ENCODE measurements at regions not wholly inside any gene's neighbourhood (a gene's known extent, or its start where the extent isn't known, plus 50 kb on each side); places are given as distances from the start of the nearest gene placed in this dataset.

DNA sequence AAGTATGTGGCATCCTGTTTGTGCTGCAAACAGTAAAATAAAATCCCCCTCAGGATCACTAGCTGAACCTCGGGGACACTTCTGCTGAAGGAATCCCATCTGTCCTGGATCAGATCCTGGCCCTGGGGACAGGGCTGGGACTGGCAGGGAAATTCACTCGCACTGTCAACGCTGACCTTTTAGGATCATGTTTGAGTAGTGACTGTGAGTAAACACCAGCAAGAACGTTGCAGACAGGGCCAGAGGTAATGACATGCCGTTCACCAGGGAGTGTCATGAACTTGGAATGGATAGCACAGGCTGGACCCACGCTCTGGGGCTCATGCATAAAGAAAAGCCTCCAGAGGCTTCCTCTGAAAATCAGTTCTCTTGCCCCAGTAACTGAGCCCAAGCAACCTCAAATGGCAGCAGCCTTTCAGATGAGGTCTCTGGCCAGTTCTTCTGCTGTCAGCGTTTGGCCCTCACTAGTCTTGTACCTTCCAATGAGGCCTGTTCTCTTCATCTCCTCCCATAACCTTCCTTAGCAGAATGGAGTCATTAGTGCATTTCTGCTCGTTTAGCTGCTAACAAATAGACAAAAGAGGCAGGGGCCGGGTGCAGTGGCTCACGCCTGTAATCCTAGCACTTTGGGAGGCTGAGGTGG lies 51.0 kb upstream of the BARX2 start (continued):
- TF ChIP-seq HNF1A (IDR thresholded peaks at IDR 0.05; ENCODE audit: low read depth) (0 out of 2 replicates have a peak, but pooled peaks have one; percentile 36), HNF1A (CRISPR knock-in tag; IDR thresholded peaks at IDR 0.05; ENCODE audit: borderline replicate concordance) (0 out of 2 replicates have a peak, but pooled peaks have one; percentile 70), IKZF4 (CRISPR knock-in tag; IDR thresholded peaks at IDR 0.05; ENCODE audit: borderline replicate concordance, low read depth, not compliant biosample characterization) (no peak), FOXO4 (CRISPR knock-in tag; conservative IDR thresholded peaks at IDR 0.05) (no peak), SALL1 (CRISPR knock-in tag; IDR thresholded peaks at IDR 0.05) (peak; percentile 86), ZNF431 (CRISPR knock-in tag; IDR thresholded peaks at IDR 0.05; ENCODE audit: borderline replicate concordance, low read depth) (no peak), ZNF10 (CRISPR knock-in tag; IDR thresholded peaks at IDR 0.05; ENCODE audit: borderline replicate concordance, low read depth) (no peak), ZNF709 (CRISPR knock-in tag; IDR thresholded peaks at IDR 0.05) (no peak), GABPB1 (CRISPR knock-in tag; IDR thresholded peaks at IDR 0.05) (no peak), KMT2A (CRISPR knock-in tag; IDR thresholded peaks at IDR 0.05) (no peak), ZNF816 (CRISPR knock-in tag; IDR thresholded peaks at IDR 0.05; ENCODE audit: borderline replicate concordance) (no peak), ZNF432 (CRISPR knock-in tag; IDR thresholded peaks at IDR 0.05; ENCODE audit: borderline replicate concordance) (no peak), NBN (conservative IDR thresholded peaks at IDR 0.05) (no peak), SYNCRIP (IDR thresholded peaks at IDR 0.05; ENCODE audit: insufficient read depth, low read depth, low read length) (no peak), PHF20 (CRISPR knock-in tag; IDR thresholded peaks at IDR 0.05) (no peak), ZNF710 (CRISPR knock-in tag; IDR thresholded peaks at IDR 0.05; ENCODE audit: borderline replicate concordance) (no peak; the same call in 1 of the 2 replicates), STAG1 (CRISPR knock-in tag; IDR thresholded peaks at IDR 0.05) (0 out of 2 replicates have a peak, but pooled peaks have one; percentile 2), ARHGAP35 (CRISPR knock-in tag; IDR thresholded peaks at IDR 0.05; ENCODE audit: borderline replicate concordance) (no peak)
- TF ChIP-seq, protein P1, sequence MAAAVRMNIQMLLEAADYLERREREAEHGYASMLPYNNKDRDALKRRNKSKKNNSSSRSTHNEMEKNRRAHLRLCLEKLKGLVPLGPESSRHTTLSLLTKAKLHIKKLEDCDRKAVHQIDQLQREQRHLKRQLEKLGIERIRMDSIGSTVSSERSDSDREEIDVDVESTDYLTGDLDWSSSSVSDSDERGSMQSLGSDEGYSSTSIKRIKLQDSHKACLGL (CRISPR knock-in tag; IDR thresholded peaks at IDR 0.05) = no peak
- TF ChIP-seq, protein P2, sequence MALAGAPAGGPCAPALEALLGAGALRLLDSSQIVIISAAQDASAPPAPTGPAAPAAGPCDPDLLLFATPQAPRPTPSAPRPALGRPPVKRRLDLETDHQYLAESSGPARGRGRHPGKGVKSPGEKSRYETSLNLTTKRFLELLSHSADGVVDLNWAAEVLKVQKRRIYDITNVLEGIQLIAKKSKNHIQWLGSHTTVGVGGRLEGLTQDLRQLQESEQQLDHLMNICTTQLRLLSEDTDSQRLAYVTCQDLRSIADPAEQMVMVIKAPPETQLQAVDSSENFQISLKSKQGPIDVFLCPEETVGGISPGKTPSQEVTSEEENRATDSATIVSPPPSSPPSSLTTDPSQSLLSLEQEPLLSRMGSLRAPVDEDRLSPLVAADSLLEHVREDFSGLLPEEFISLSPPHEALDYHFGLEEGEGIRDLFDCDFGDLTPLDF (CRISPR knock-in tag; IDR thresholded peaks at IDR 0.05) = no peak

Data from HepG2 (cell line).